SK-MEL-5 (cell line): ENCODE measurements at regions not wholly inside any gene's neighbourhood (a gene's known extent, or its start where the extent isn't known, plus 50 kb on each side); places are given as distances from the start of the nearest gene placed in this dataset.
A peak's percentile ranks its signal among the peaks of the same experiment; 100 is the strongest.

ENCODE experiments used
- DNase-seq: peaks from one replicate; pipeline ENCODE4 v3.0.0-alpha.2; 2016; ENCODE audit warnings: low read depth, low spot score
- in situ Hi-C: cut with HindIII; loops from 2 replicates; pipeline ENCODE4 v1.10.0; 2016; ENCODE audit warnings: low sequenced_read_pairs, high pct_unique_total_duplicates, low pct_unique_long_range_greater_than_20kb

DNA sequence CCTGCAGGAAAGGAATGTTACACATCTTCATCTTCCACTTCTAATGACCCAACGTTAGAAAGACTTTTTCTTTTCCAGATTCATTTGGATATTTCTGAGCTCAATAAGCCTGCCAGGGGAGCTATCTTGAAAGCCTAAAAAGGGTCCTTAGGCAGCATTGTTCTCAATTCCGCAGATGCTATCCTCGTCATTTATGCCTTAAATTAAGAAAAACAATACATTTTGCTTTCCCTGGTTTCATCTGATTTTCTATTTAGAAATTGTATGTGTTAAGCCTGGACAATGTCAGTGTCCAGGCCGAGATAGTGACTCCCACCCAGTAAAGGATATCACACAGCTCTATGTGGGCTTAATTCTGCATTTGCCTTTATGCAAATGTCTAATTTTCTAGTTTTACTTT, 721.3 kb downstream of the DIAPH3 start:
- no peak for DNase-seq
- in situ Hi-C loops = no loop called here

DNA sequence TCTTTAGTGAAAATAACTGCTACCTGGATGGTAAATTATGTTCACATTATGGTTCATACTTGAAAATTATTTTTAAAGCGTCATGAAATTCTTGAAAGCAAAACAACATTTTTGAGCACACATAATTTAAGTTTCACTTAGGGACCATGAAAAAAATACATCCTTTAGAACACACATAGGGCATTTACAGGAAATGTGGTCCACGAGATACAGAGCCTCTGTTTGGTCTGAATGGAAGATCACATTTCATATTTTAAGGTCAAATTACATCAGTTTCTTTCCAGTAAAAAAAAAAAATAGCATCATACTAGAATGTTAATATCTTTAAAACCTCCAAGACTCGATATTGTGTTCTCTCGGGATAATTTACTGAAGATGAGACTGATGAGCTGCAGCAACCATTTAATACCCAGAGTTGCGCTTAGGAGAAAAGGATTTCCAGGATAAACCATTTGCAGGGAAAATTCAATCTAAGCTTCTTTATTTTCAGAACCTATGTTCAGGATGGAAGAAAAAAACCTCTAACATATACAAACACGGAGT, 720.7 kb downstream of the DIAPH3 start:
- peak; percentile 61 for DNase-seq
- in situ Hi-C loops = no loop called here

DNA sequence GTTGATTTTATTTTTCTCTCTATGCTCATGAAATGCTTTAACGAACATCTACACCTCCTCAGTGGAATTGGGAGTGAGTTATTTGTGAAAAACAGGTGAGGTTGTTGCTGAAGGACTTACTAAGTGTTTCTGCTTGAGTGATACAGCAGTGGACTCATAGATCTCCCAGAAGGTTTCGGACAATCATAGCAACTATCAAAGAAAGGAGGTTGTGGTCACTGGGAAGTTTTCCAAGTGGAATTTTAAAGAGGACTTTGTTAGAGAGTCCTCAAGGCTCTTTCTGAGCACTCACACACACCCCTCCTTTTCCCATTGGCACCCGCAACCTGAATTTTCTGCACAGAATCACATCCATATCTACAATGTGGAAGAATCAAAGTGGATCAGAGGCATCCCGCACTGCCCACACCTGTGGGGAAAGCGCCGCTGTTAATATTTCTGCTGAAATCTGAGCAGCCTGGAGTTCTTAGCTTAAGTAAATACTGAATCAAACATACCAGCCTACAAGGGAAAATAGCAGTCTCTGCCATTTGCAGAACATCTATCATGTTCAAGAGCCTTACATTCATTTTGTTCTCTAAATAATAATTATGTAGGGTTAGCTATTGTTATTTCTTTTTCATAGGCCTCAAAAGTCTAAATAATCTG, 719.4 kb downstream of the DIAPH3 start:
- DNase-seq = peak; percentile 52
- in situ Hi-C loops = no loop called here

DNA sequence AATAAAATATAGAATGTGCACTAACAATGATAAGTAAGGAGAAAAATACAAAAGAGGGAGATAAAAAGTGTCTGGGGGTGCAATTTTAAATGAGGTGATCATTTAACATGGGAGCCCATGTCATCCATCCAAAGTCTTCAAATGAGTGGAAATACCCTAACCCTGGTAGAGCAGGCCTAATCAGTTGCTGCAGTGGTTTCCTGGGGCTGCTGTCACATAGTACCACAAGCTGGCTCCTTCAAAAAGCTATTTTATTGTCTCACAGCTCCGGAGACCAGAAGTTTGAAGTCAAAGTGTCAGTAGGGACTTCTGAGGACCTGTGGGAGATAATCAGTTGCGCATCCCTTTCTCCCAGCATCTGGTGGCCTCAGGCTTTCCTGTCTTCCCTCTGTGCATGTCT, 717.9 kb downstream of the DIAPH3 start:
- in situ Hi-C loops = no loop called here
- no peak for DNase-seq

DNA sequence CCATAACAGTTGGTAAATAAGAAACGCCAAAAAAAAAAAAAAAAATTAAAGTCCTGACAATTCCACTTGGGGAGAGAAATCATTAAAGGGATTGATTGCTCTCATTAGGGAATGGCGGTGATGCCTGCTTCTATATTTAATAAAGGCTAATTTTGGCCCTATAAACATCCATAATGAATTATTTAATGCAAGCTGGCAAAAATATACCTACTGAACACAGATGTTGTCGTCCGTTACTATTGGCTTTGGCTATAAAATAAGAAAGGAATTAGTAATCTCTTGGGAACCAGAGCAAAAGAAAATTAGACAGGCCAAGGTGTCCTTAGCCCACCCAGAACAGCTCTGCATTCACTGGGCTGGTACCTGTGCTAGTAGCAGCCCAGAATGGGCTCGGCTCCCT, 717.3 kb downstream of the DIAPH3 start:
- in situ Hi-C loops = no loop called here
- DNase-seq = no peak

DNA sequence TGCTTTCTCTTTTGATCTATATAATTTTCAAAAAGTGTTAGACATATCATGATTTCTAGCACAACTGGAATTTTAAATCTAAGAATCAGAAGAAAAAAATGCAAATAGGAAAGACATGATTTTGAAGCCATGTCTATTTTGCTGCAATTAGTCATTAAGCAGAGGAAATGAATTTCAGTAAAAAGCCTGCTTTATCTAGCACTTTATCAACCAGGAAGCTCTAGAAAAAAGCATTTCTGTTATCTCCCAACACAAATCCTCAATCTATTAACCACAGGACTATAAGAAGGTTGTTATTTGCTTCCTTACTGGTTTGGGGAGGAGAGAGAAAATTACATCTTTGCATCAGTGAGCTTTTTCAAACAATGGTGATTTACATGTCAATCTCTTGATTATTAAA, 716.7 kb downstream of the DIAPH3 start:
- in situ Hi-C loops = no loop called here
- DNase-seq = no peak

DNA sequence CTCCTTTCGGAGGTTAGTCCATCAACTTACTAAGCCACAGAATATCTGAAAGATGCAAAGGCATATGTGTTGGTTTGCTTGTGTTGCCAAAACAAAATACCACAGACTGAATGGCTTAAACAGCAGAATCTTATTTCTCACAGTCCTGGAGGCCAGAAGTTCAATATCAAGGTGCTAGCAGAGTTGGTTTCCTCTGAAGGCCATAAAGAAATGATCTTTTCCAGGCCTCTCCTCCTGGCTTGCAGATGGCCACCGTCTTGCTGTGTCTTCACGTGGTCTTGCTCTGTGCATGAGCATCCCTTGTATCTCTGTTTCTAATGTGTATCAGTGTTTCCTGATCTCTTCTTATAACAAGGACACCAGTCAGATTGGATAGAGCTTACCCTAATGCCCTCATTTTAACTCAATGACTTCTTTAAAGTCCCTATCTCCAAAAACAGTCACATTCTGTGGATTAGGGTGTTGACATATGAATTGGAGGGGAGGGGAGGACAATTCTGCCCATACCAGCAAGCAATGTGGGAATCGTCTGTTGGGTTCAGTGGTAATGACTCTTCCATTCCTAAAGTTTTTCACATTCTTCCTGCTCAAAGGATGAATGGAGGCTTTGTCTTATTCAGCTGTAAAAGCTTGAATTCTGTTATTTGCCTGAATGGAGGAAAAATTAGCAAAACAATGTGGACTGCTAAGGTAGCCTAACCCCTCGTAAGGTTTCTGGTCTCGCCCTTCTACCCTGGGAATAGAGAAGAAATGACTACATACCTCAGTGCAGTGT, 715.7 kb downstream of the DIAPH3 start:
- in situ Hi-C loops = no loop called here
- peak; percentile 95 for DNase-seq

DNA sequence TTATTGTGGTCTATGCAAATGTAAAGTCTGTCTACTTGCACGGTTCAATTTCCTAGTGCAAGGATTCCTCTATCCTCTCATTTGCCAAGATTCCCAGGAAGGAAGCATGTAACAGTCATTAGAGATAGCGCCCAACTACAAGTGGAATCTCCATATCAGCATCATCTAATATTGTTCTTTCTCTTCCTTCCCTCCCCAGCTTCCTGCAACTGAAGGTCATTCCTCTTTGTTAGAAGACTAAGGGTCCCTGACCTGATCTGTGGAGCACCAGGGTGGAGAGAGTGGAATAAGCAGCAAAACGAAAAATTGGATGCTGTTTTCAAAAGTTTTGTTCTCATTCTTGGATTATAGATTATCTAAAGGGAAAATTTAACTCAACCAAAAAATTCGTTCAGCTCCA, 714.0 kb downstream of the DIAPH3 start:
- no peak for DNase-seq
- in situ Hi-C loops = no loop called here

DNA sequence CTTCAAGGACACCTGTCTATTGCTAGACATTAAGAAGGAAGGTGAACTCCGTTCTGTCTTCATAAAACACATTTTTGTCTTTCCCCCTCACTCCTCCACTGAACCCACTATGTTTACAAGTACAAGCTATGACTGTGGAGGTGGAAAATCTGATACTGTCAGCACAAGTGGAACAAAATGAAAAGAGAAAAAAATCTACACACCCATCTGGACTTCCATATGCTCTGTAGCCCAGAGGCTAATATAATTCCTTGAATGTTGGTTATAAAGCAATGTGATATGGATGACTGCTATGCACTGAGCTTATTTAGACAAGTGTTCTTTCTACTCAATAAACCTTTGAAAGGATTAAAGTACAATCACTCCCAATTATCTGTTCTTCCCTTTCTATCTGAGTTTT, 713.5 kb downstream of the DIAPH3 start:
- DNase-seq = no peak
- in situ Hi-C loops = no loop called here

DNA sequence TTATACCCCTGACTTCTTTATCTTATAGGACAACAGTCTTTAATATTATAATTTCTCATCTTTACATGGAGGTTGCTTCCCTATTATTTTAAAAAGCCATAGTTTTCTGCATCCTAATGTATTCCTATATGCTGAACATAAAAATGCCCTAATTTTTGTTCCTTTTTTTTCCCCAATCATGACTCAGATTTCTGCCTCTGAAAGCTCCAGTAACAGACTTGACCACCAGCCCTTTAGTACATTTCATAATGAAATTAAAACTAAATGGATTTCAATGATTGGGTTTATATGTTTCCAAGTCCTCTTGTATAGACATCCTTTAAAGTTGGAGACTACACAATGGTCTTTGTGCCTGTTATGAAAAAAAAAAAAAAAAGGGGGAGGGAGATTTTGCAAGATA, 712.5 kb downstream of the DIAPH3 start:
- in situ Hi-C loops = no loop called here
- DNase-seq = no peak

DNA sequence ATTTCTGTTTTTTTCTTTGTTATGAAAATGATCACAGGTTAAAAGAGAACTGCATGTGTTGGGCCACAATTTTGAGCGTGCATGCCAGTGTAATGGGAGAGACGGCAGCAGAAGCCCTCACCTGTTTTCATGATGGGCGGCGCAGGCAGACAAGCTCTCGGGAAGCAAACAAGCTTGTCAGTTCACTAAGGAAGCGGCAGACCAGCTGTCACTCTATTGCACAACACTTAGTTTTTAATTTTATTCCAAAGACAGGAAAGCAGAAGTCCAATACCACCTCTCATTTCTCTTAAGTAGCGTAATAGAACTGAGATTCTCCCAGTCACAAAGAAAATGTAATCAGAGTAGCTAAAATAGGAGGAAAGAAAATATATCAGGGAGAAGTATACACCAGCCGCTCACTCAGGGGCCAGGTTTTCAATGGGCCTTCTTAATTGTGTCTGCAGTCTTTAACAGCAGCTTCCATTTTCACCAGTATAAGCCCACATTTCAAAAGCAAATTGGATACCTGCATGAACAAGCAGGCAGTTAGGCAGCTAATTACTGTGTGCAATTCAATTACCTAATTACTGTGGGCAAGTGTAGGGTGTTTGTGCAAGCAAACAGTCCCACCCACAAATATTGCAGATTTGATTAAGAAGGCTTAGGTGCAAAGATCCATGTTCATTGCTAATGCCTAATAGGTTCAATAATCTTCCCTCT, 711.4 kb downstream of the DIAPH3 start:
- no peak for DNase-seq
- in situ Hi-C loops = no loop called here

DNA sequence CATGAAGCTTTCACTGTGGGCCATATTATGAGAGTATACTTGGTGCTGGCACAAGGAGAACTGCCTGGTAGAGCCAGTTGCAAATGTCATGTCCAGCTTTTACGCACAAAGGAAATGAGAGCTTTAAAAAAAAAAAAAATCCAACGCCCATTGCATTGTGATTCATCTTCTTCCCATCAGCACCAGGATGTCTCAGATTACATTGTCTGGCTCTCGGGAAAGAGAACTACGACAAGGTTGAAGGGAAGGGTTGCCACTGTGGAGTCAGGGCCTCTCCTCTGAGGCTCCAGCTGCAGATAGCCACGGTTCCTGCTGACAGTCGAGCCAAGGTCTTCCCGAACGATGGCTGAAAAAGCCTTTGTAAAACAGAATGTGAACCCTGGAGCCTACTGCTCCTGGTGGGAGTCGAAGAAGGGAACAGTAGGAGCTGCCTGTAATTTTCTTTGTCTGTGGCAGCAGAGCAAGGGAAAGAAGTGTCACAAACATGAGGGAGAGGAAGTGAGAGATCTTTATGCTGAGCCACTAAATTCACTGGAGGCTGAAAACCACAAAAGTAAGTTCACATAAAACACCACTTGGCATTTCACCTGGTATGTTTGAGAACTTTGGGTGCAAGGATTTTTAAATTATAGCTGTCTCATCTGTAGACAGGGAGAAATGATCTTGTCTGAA, 704.7 kb downstream of the DIAPH3 start:
- DNase-seq = no peak
- in situ Hi-C loops = no loop called here

DNA sequence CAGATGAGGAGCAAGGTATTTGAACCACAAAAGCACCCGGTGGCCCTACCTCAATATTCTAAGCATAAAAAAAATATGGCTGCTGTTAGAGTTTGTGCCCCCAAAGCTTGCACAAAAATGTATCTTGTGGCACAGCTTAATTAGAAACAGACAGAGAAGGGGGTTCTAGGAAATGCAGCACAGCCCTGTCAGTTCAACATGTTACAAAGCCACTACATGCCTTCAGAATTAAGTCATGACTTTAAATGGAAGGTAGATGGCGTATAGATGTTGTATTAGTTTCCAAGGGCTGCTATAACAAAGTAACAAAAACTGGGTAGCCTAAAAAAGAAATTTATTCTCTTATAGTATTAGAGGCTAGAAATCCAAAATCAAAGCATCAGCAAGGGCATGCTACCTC, 703.8 kb downstream of the DIAPH3 start:
- no peak for DNase-seq
- in situ Hi-C loops = no loop called here

DNA sequence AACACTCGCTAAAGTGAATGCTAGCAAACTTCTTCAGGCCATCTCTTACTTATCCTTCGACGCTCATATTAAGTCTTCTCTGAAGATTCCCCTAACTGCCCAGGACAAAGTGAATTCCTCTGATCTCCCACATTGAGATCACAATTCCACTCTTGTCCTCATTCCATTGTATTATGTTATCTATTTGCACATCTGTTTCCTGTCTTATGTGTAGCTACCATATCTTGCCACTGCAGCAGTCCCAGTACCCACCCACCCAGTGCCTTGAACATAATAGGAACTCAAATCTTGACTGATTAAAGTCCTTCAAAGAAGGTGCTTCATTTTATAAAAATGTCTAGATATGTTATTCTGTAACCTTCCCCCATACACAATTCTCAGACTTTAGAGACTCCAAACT, 702.3 kb downstream of the DIAPH3 start:
- in situ Hi-C loops = no loop called here

DNA sequence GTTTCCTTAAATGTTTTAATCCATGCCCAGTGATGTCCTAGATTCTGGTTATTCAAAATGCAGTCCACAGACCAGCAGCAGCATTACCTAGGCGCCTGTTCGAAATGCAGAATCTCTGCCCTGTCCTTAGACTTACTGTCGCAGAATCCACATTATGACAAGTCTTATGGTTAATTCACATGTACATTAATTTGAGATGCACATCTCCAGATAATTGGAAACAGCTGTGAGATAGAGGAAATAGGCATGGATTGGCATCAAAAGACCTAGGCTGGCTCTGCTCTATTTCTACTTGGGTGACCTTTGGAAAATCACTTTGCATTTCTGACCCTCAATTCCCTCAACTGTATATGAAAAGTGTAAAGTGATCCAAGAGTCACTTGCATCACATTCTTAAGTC, 700.7 kb downstream of the DIAPH3 start:
- in situ Hi-C loops = no loop called here

More for the DNA sequence above, 702.3 kb downstream of the DIAPH3 start:
- no peak for DNase-seq

DNA sequence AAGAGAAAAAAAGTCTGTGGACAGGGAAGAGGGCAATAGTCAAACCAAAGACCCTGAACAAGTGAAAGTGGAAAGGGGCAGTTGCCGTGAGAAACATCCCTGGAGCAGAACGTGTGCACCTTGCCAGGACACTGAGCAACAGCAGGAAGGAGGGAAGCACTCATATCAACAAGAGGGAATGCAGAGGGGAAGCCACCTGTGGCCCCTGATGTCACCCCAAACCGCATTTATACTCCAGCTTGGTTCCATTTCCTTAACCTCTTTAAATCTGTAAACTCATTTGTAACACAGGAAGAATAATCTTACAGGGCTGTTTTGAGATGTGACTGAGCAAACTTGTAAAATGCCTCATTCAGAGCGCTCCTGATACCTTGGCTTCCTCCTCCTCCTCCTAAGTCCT, 698.8 kb downstream of the DIAPH3 start:
- no peak for DNase-seq
- in situ Hi-C loops = no loop called here

More for the DNA sequence above, 700.7 kb downstream of the DIAPH3 start:
- DNase-seq = no peak

DNA sequence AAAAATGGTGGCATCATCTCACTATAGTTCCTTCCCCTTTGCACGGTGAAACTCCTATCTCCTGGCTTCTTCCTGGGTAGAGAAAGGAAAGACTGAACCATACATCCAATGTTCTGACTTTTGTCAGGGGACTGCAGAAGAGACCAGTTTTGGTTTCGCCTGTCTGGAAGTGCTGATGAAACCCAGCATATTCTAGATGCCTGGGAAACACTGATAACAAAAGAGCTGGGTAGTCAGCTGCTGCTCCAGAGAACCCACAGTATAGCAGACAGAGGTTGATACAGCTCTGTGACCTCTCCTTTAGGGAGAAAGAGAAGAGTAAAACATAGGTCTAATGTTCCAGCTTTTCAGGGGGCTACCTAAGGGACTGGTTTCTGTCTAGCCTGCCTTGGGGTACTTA, 695.3 kb downstream of the DIAPH3 start:
- DNase-seq = no peak
- in situ Hi-C loops = no loop called here

DNA sequence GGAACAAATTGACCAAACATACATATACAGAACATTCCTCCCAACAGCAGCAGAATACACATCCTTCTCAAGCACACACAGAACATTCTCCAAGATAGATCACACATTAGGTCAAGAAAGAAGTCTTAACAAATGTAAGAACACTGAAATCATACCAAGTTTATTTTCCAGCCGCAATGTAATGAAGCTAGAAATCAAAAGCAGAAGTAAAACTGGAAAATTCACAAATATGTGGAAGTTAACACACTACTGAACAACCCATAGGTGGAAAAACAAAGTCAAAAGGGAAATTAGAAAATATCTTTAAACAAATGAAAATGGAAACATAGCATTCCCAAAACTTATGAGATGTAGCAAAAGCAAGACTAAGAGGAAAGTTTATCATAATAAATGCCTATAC, 692.6 kb downstream of the DIAPH3 start:
- no peak for DNase-seq
- in situ Hi-C loops = no loop called here
